GM23338 (cell line): ENCODE measurements at regions not wholly inside any gene's neighbourhood (a gene's known extent, or its start where the extent isn't known, plus 50 kb on each side); places are given as distances from the start of the nearest gene placed in this dataset.
A peak's percentile ranks its signal among the peaks of the same experiment; 100 is the strongest.

Experiments used
- ATAC-seq: fragments of 200-7000 bp; cut with Tn5 transposase; 3 replicates; pipeline ENCODE4 v1.9.1; 2020
- DNase-seq: peaks from one replicate; pipeline ENCODE4 v3.0.0-alpha.2; 2015; ENCODE audit warnings: low spot score
- H2AFZ ChIP-seq: fragments of 200-600 bp; sonication (generic); 2 replicates; pipeline ENCODE4 v1.8.0; 2016; ENCODE audit warnings: antibody characterized with exemption, mild to moderate bottlenecking, moderate library complexity
- H3F3A ChIP-seq: fragments of 200-600 bp; sonication (generic); replicated peaks from 2 replicates; pipeline ENCODE4 v1.8.0; 2017; ENCODE audit warnings: antibody characterized with exemption, mixed run types, low read depth
- H3K27ac ChIP-seq: fragments of 200-600 bp; sonication (generic); 2 replicates; pipeline ENCODE4 v1.6.1; 2016; ENCODE audit warnings: low read depth
- H3K27me3 ChIP-seq: fragments of 200-600 bp; sonication (generic); 2 replicates; pipeline ENCODE4 v1.8.0; 2016; ENCODE audit warnings: mild to moderate bottlenecking, mixed run types, moderate library complexity; ENCODE audit not compliant: insufficient read depth
- H3K36me3 ChIP-seq: fragments of 200-600 bp; sonication (generic); 2 replicates; pipeline ENCODE4 v1.8.0; 2016; ENCODE audit warnings: mild to moderate bottlenecking; ENCODE audit not compliant: insufficient read depth
- H3K4me1 ChIP-seq: fragments of 200-600 bp; sonication (generic); 2 replicates; pipeline ENCODE4 v1.8.0; 2016; ENCODE audit warnings: mild to moderate bottlenecking, moderate library complexity; ENCODE audit not compliant: insufficient read depth
- H3K4me2 ChIP-seq: fragments of 200-600 bp; sonication (generic); 2 replicates; pipeline ENCODE4 v1.7.1; 2017; ENCODE audit warnings: mixed run types
- H3K4me3 ChIP-seq: fragments of 200-600 bp; sonication (generic); 2 replicates; pipeline ENCODE4 v1.6.1; 2016; ENCODE audit warnings: mixed run types
- H3K79me2 ChIP-seq: fragments of 200-600 bp; sonication (generic); replicated peaks from 2 replicates; pipeline ENCODE4 v1.8.0; 2017; ENCODE audit warnings: mild to moderate bottlenecking; ENCODE audit not compliant: insufficient read depth
- H3K9me2 ChIP-seq: fragments of 200-600 bp; sonication (generic); 2 replicates; pipeline ENCODE4 v1.8.0; 2017; ENCODE audit not compliant: insufficient read depth
- H4K20me1 ChIP-seq: fragments of 200-600 bp; sonication (generic); replicated peaks from 2 replicates; pipeline ENCODE4 v1.8.0; 2017; ENCODE audit warnings: mild to moderate bottlenecking; ENCODE audit not compliant: insufficient read depth
- H3K27ac Mint-ChIP-seq: 2 replicates; pipeline ENCODE4 v1.8.0; 2020; ENCODE audit warnings: inconsistent platforms, mild to moderate bottlenecking, moderate library complexity, mixed read lengths
- H3K27me3 Mint-ChIP-seq: 3 replicates; pipeline ENCODE4 v1.8.0; 2022; ENCODE audit warnings: low read depth, mild to moderate bottlenecking, moderate library complexity, mixed read lengths, inconsistent platforms; ENCODE audit not compliant: insufficient read depth, poor library complexity
- H3K36me3 Mint-ChIP-seq: 3 replicates; pipeline ENCODE4 v1.8.0; 2021; ENCODE audit warnings: low read depth, mild to moderate bottlenecking, inconsistent platforms, moderate library complexity, mixed read lengths
- H3K4me1 Mint-ChIP-seq: 3 replicates; pipeline ENCODE4 v1.8.0; 2020; ENCODE audit warnings: mild to moderate bottlenecking, inconsistent platforms, mixed read lengths
- H3K4me3 Mint-ChIP-seq: 3 replicates; pipeline ENCODE4 v1.8.0; 2021; ENCODE audit warnings: moderate library complexity, mild to moderate bottlenecking, inconsistent platforms, mixed read lengths
- H3K9me3 Mint-ChIP-seq: 3 replicates; pipeline ENCODE4 v1.8.0; 2020; ENCODE audit warnings: moderate library complexity, mild to moderate bottlenecking, inconsistent platforms, mixed read lengths
- CTCF ChIP-seq, 2 experiments: fragments of 200-600 bp in 1 of 2; sonication (generic) in 1 of 2; conservative IDR thresholded peaks; 2 replicates each; pipeline versions ENCODE4 v1.5.1 to v1.6.1; 2016 to 2017; ENCODE audit warnings: antibody characterized with exemption in 2 of 2, low read depth in 2 of 2, mild to moderate bottlenecking in 2 of 2, moderate library complexity in 1 of 2
- ETS1 ChIP-seq: IDR thresholded peaks from 2 replicates; pipeline ENCODE4 v1.6.1; 2016; ENCODE audit warnings: antibody characterized with exemption
- JUNB ChIP-seq: IDR thresholded peaks from one replicate; pipeline ENCODE4 v1.6.1; 2016; ENCODE audit warnings: antibody characterized with exemption; ENCODE audit not compliant: unreplicated experiment
- REST ChIP-seq: IDR thresholded peaks from one replicate; pipeline ENCODE4 v1.6.1; 2018; ENCODE audit warnings: antibody characterized with exemption; ENCODE audit not compliant: unreplicated experiment
- ZNF462 ChIP-seq: fragments of 250-450 bp; sonication (Bioruptor Pico); IDR thresholded peaks from 2 replicates; pipeline ENCODE4 v1.5.0; 2020; ENCODE audit warnings: mild to moderate bottlenecking, moderate library complexity

- Histone ChIP-seq H3F3A (no peaks in the 10 kb centered on the region), H3K4me1 (peaks cover 4% of the 10 kb centered on the region; the same call in 1 of the 2 replicates), H3K79me2 (no peaks in the 10 kb centered on the region), H2AFZ (peak overlapping the region; percentile 74; the same call in 1 of the 2 replicates), H3K27ac (no peak overlapping the region), H3K9me2 (0 out of 2 replicates have a peak, but pooled peaks cover 6% of the 10 kb centered on the region), H3K4me2 (no peak overlapping the region), H3K4me3 (no peak overlapping the region), H4K20me1 (no peaks in the 10 kb centered on the region), H3K27me3 (no peaks in the 10 kb centered on the region), H3K36me3 (no peaks in the 10 kb centered on the region)
- ATAC-seq (peak; percentile 30; the same call in 1 of the 3 replicates), DNase-seq (no peak)
- no peak overlapping the region for H3K4me3 Mint-ChIP-seq
- H3K36me3 Mint-ChIP-seq = no peaks in the 10 kb centered on the region; the same call in 2 of the 3 replicates
- peaks cover 7% of the 10 kb centered on the region; the same call in 1 of the 3 replicates for H3K9me3 Mint-ChIP-seq
- 0 out of 2 replicates have a peak overlapping the region, but pooled peaks have one; percentile 71 for H3K27ac Mint-ChIP-seq
- H3K27me3 Mint-ChIP-seq = peaks cover 4% of the 10 kb centered on the region
- TF ChIP-seq ZNF462 (no peak), REST (no peak), ETS1 (no peak), JUNB (no peak), CTCF (conservative IDR thresholded peaks at IDR 0.05; ENCODE audit: low read depth in 2 of 2) (no peak)
- peaks cover under 1% of the 10 kb centered on the region; the same call in 2 of the 3 replicates for H3K4me1 Mint-ChIP-seq
Measured at GRCh38 chr1:113191579-113192076, 118.6 kb downstream of the LRIG2 start.
